Astrocyte (in vitro differentiated cells and primary cell): ENCODE measurements at regions not wholly inside any gene's neighbourhood (a gene's known extent, or its start where the extent isn't known, plus 50 kb on each side); places are given as distances from the start of the nearest gene placed in this dataset.

Experiments used
- DNase-seq: peaks from one replicate; pipeline ENCODE4 v3.0.0-alpha.2; 2010; ENCODE audit warnings: low read depth
- FAIRE-seq: peaks from 2 replicates; lab custom pipeline; 2011; peaks lifted over from hg19 to GRCh38; lab: Jason Lieb, UNC
- H2AFZ ChIP-seq: 2 replicates; pipeline ENCODE4 v1.6.0; 2012; ENCODE audit warnings: low read depth, low read length, inconsistent platforms
- H3K27ac ChIP-seq: 2 replicates; pipeline ENCODE4 v1.5.1; 2011; ENCODE audit warnings: low read depth, low read length, inconsistent platforms
- H3K27me3 ChIP-seq: 2 replicates; pipeline ENCODE4 v1.6.0; 2011; ENCODE audit warnings: low read length, inconsistent platforms; ENCODE audit not compliant: insufficient read depth
- H3K36me3 ChIP-seq: 2 replicates; pipeline ENCODE4 v1.5.1; 2011; ENCODE audit warnings: low read length, inconsistent platforms; ENCODE audit not compliant: insufficient read depth
- H3K4me1 ChIP-seq: 2 replicates; pipeline ENCODE4 v1.5.1; 2011; ENCODE audit warnings: low read length, inconsistent platforms; ENCODE audit not compliant: insufficient read depth
- H3K4me2 ChIP-seq: 2 replicates; pipeline ENCODE4 v1.6.0; 2012; ENCODE audit warnings: low read length, inconsistent platforms
- H3K4me3 ChIP-seq: 2 replicates; pipeline ENCODE4 v1.5.1; 2011; ENCODE audit warnings: low read depth, mild to moderate bottlenecking, low read length, inconsistent platforms; ENCODE audit not compliant: insufficient read depth
- H3K79me2 ChIP-seq: 2 replicates; pipeline ENCODE4 v1.6.0; 2012; ENCODE audit warnings: mild to moderate bottlenecking, low read length, inconsistent platforms; ENCODE audit not compliant: insufficient read depth
- H3K9ac ChIP-seq: 2 replicates; pipeline ENCODE4 v1.6.0; 2012; ENCODE audit warnings: mild to moderate bottlenecking, low read length, inconsistent platforms
- H3K9me3 ChIP-seq: 2 replicates; pipeline ENCODE4 v1.5.1; 2012; ENCODE audit warnings: low read depth, mild to moderate bottlenecking, low read length, inconsistent platforms; ENCODE audit not compliant: insufficient read depth
- H4K20me1 ChIP-seq: 2 replicates; pipeline ENCODE4 v1.6.0; 2012; ENCODE audit warnings: low read length, inconsistent platforms; ENCODE audit not compliant: insufficient read depth
- H3K27ac Mint-ChIP-seq: one replicate; pipeline ENCODE4 v1.8.0; 2021; ENCODE audit warnings: mild to moderate bottlenecking, mixed read lengths; ENCODE audit not compliant: unreplicated experiment
- H3K27me3 Mint-ChIP-seq: one replicate; pipeline ENCODE4 v1.8.0; 2021; ENCODE audit warnings: low read depth, mixed read lengths; ENCODE audit not compliant: unreplicated experiment
- H3K36me3 Mint-ChIP-seq: one replicate; pipeline ENCODE4 v1.8.0; 2021; ENCODE audit warnings: low read depth, mixed read lengths; ENCODE audit not compliant: unreplicated experiment
- H3K4me1 Mint-ChIP-seq: one replicate; pipeline ENCODE4 v1.8.0; 2021; ENCODE audit warnings: low read depth, mixed read lengths; ENCODE audit not compliant: unreplicated experiment
- H3K4me3 Mint-ChIP-seq: one replicate; pipeline ENCODE4 v1.8.0; 2021; ENCODE audit warnings: mild to moderate bottlenecking, moderate library complexity, mixed read lengths; ENCODE audit not compliant: unreplicated experiment
- H3K9me3 Mint-ChIP-seq: one replicate; pipeline ENCODE4 v1.8.0; 2021; ENCODE audit warnings: mild to moderate bottlenecking, mixed read lengths; ENCODE audit not compliant: unreplicated experiment
- EZH2 ChIP-seq: IDR thresholded peaks from 2 replicates; pipeline ENCODE4 v1.6.1; 2012; ENCODE audit warnings: mild to moderate bottlenecking, low read length, inconsistent platforms; ENCODE audit not compliant: insufficient read depth
- TF ChIP-seq, protein P1 (sequence below): IDR thresholded peaks from 2 replicates; pipeline ENCODE4 v1.5.1; 2011; ENCODE audit warnings: low read depth, mild to moderate bottlenecking, inconsistent platforms, low read length, moderate library complexity; ENCODE audit not compliant: insufficient read depth

- H3K4me3 Mint-ChIP-seq: no peak overlapping the region
Observed at GRCh38 chr3:106542101-106542769, 673.4 kb upstream of the CBLB start.

GRCh38 chr3:106552351-106553043 lies 683.7 kb upstream of the CBLB start:
- peak overlapping the region; percentile 10 for H3K27ac Mint-ChIP-seq
- FAIRE-seq (peak; percentile 60), DNase-seq (no peak)
- H3K27me3 Mint-ChIP-seq: no peaks in the 10 kb centered on the region
- no peak overlapping the region for H3K27ac ChIP-seq
- no peak overlapping the region for H2AFZ ChIP-seq
- no peaks in the 10 kb centered on the region for H3K4me1 ChIP-seq
- H3K27me3 ChIP-seq: no peaks in the 10 kb centered on the region
- H3K4me3 Mint-ChIP-seq: no peak overlapping the region
- no peak overlapping the region for H3K9ac ChIP-seq
- H3K9me3 Mint-ChIP-seq: no peaks in the 10 kb centered on the region
- no peaks in the 10 kb centered on the region for H3K36me3 ChIP-seq
- no peak overlapping the region for H3K4me3 ChIP-seq
- TF ChIP-seq EZH2: no peak
- TF ChIP-seq, protein P1, sequence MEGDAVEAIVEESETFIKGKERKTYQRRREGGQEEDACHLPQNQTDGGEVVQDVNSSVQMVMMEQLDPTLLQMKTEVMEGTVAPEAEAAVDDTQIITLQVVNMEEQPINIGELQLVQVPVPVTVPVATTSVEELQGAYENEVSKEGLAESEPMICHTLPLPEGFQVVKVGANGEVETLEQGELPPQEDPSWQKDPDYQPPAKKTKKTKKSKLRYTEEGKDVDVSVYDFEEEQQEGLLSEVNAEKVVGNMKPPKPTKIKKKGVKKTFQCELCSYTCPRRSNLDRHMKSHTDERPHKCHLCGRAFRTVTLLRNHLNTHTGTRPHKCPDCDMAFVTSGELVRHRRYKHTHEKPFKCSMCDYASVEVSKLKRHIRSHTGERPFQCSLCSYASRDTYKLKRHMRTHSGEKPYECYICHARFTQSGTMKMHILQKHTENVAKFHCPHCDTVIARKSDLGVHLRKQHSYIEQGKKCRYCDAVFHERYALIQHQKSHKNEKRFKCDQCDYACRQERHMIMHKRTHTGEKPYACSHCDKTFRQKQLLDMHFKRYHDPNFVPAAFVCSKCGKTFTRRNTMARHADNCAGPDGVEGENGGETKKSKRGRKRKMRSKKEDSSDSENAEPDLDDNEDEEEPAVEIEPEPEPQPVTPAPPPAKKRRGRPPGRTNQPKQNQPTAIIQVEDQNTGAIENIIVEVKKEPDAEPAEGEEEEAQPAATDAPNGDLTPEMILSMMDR: no peak
- H3K4me1 Mint-ChIP-seq: no peaks in the 10 kb centered on the region
- H3K9me3 ChIP-seq: no peaks in the 10 kb centered on the region
- H3K79me2 ChIP-seq: no peaks in the 10 kb centered on the region
- H3K36me3 Mint-ChIP-seq: no peaks in the 10 kb centered on the region
- no peaks in the 10 kb centered on the region for H4K20me1 ChIP-seq
- H3K4me2 ChIP-seq: no peak overlapping the region

More at GRCh38 chr3:106542101-106542769, 673.4 kb upstream of the CBLB start:
- no peak overlapping the region for H3K9ac ChIP-seq
- H3K79me2 ChIP-seq: no peaks in the 10 kb centered on the region
- no peaks in the 10 kb centered on the region for H3K9me3 ChIP-seq
- no peak for FAIRE-seq
- no peak for TF ChIP-seq EZH2
- TF ChIP-seq, protein P1: no peak
- no peak overlapping the region for H2AFZ ChIP-seq
- Mint-ChIP-seq H3K4me1 (peaks cover 17% of the 10 kb centered on the region), H3K27ac (peak overlapping the region; percentile 13), H3K27me3 (no peaks in the 10 kb centered on the region), H3K36me3 (no peaks in the 10 kb centered on the region), H3K9me3 (peaks cover 11% of the 10 kb centered on the region)
- no peaks in the 10 kb centered on the region for H3K4me1 ChIP-seq
- H4K20me1 ChIP-seq: no peaks in the 10 kb centered on the region
- no peak overlapping the region for H3K4me2 ChIP-seq
- H3K4me3 ChIP-seq: no peak overlapping the region
- no peaks in the 10 kb centered on the region for H3K27me3 ChIP-seq
- peak; percentile 74 for DNase-seq
- H3K27ac ChIP-seq: no peak overlapping the region
- H3K36me3 ChIP-seq: no peaks in the 10 kb centered on the region
